Panc1 (cell line): ENCODE measurements at regions not wholly inside any gene's neighbourhood (a gene's known extent, or its start where the extent isn't known, plus 50 kb on each side); places are given as distances from the start of the nearest gene placed in this dataset.

Experiments
- POLR2AphosphoS5 ChIP-seq: IDR thresholded peaks from 2 replicates; pipeline ENCODE4 v1.6.1; 2012; ENCODE audit warnings: mild to moderate bottlenecking, low read depth, low read length, moderate library complexity
- TF ChIP-seq, protein P1 (sequence below): fragments of 450-650 bp; IDR thresholded peaks from 2 replicates; pipeline ENCODE4 v1.5.1; 2017; ENCODE audit warnings: mild to moderate bottlenecking

DNA sequence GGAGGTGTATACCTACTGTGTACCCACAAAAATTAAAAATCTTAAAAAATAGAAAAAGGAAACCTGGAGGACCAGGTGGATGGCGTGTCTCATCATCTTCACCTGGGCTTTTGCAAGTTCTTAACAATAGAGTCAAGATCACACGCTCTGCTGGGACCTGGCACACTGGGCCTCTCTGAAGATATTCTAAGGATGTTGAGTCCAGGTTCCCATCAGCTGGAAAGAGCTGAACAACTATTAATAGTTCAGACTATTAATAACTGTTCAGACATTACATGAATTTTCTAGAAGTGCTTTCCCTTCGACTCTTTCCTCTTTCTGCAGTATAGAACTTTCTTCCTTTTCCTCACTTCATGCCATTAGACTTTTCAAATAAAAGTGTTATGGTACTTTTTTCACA, 320.2 kb upstream of the IL12A start:
- no peak for TF ChIP-seq POLR2AphosphoS5
- TF ChIP-seq, protein P1, sequence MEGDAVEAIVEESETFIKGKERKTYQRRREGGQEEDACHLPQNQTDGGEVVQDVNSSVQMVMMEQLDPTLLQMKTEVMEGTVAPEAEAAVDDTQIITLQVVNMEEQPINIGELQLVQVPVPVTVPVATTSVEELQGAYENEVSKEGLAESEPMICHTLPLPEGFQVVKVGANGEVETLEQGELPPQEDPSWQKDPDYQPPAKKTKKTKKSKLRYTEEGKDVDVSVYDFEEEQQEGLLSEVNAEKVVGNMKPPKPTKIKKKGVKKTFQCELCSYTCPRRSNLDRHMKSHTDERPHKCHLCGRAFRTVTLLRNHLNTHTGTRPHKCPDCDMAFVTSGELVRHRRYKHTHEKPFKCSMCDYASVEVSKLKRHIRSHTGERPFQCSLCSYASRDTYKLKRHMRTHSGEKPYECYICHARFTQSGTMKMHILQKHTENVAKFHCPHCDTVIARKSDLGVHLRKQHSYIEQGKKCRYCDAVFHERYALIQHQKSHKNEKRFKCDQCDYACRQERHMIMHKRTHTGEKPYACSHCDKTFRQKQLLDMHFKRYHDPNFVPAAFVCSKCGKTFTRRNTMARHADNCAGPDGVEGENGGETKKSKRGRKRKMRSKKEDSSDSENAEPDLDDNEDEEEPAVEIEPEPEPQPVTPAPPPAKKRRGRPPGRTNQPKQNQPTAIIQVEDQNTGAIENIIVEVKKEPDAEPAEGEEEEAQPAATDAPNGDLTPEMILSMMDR, result no peak
